GM21528 (cell line): ENCODE measurements at regions not wholly inside any gene's neighbourhood (a gene's known extent, or its start where the extent isn't known, plus 50 kb on each side); places are given as distances from the start of the nearest gene placed in this dataset.

ENCODE experiments used
- ATAC-seq: cut with Tn5 transposase; IDR thresholded peaks from one replicate; pipeline ENCODE4 v1.9.1; 2021; ENCODE audit warnings: mild to moderate bottlenecking, moderate library complexity; ENCODE audit not compliant: unreplicated experiment, low FRiP score

DNA sequence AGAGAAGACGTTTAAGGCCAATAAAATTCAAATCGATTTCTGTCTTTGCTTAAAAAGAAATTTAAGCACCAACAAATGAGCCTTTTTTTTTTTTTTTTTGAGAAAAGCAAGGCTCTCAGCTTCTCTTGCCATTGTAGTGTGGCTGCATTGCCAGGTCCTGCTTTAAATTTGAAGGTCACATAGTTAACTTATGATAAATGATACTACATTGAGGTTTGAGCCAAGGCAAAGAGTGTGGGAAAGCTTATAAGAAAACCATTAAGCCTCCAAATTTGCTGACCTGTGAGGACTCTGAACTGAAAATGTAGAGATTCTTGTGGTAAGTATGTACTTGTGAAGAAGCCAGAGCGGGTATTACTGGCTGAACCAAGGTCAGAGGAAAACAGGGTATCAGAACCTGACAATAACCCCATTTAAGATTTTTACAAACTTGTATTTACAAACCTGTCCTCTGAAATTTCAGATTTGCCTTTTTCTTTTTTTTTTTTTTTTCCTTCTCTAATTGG lies 519.7 kb upstream of the RGMA start:
- ATAC-seq: no peak

DNA sequence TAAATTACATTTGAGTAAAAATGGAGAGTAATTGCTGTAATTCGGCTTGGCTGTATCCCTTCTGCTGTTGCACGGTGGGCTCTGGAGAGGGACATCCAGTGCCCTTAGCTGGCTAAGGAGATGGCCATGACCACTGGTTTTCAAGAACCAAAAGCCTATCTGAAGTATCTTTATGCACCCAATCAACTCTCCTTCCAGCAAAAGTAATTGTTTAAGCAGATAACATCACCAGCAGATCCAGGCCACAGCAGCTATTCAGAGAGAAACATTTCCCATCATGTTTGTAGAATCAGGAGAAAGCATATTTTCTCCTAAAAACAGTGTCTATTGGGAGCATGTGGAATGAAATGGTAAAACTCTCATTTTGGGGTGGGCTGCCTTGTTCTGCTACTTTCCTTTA lies 514.5 kb upstream of the RGMA start:
- no peak for ATAC-seq

GRCh38 chr15:93587059-93587521 lies 498.1 kb upstream of the RGMA start:
- ATAC-seq: no peak

DNA sequence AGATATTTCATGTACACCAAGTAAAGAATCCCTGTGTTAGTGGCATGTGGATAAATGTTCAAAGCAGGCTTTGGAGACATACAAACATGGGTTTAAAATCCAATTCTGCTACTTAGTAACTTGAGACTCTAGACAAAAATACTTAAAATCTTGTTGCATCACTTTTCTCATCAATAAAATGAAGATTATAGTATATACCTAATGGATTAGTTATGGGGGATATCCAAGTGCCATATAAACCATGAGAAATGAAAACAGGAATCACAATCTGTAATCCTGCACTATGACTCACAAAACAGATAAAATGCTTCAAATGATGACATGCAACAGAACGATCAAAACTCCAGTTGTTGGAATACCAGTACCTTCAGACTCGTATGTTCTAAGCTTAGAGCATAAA lies 496.0 kb upstream of the RGMA start:
- ATAC-seq: no peak

GRCh38 chr15:93583968-93584367 lies 495.0 kb upstream of the RGMA start:
- ATAC-seq: no peak

- ATAC-seq: no peak
These were observed 494.5 kb upstream of the RGMA start for GRCh38 chr15:93583552-93583951.

DNA sequence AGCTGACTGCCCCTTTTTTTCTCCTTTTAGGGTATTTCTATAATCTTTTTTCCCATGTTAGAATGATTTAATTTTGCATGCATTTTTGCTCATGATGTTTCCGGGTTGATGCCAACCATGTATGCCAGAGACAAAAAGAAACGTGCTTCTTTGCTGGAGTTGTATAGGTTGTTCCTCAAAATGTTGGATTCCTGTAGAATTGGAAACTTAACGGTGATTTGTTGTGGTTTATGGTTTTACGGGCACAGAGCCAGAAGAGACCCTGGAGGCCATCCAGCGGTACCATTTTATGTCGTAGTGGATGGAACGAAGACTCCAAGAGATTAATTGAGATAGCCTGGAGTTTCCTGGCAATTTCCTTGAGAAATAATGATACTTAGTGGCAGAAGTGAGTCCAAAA lies 481.5 kb upstream of the RGMA start:
- ATAC-seq: no peak

- no peak for ATAC-seq
These were observed 477.8 kb upstream of the RGMA start for GRCh38 chr15:93566762-93567161.

DNA sequence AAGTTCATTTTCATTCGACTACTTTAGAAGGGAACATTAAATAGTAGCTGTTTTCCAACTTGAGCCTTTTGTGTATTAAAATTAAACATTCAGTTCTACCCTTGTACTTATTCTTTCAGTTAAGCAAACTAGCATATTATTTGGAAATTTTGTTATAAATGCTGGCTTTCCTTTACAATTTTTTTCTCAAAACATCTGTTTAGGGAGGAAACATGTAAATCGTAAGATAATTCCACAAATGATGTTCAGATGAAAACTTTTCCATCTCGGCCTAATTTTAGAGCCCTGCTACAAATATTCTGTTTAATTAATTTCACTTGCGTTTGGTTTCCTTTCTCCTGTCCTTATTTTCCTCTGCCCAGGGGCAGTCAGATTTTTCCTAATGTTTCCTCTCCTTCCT lies 476.2 kb upstream of the RGMA start:
- no peak for ATAC-seq

DNA sequence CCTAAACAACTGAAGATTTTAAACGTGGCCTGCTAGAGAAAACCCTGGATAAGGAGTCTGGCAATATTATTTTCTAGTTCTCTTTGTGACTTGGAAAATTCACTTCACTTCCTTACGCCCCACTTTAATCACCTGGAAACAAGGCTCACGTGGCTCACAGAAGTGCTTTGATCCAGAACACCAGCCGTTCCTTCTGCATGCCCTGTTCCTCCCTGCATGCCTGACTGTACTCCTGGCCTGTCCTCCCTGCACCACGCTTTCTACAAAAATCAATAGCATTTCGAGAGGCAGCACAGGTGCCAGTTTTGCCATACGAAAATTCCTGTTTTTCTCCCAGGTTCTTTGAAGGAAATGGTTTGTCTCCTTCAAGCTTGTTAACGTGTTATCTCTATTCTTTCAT lies 474.2 kb upstream of the RGMA start:
- ATAC-seq: no peak

DNA sequence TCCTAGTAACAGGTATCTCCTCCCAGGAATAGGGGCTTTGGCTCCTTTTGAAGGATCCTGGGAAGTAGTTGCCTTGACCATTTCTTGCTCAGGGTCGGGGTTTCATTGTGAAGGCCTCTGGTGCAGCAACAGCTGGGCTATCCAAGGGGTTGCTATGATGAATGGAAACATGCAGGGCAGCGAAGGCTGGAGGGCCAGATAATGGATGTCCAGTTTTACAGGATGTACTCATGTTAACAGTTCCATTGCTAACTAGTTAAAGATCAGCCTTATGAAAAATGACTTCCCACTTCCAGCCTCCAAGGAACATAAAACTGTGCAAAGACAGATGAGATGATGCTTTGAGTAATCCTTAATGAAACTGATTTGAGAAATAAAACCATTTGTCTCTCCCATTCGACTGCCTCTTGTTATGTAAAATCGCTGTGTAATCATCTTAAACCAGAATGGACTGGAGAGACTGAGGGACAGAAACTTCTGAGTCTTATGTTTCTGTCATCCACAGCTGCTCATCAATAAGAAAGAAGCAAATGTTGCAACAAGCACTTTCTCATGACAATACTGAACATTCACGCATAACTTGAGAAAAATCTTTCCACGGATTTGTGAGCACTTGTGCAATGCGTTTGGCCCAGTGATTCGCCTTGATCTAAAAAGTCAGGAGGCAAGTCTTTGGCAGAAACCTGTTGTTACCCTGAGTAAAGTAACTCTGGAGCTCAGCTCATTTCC lies 473.5 kb upstream of the RGMA start:
- no peak for ATAC-seq

DNA sequence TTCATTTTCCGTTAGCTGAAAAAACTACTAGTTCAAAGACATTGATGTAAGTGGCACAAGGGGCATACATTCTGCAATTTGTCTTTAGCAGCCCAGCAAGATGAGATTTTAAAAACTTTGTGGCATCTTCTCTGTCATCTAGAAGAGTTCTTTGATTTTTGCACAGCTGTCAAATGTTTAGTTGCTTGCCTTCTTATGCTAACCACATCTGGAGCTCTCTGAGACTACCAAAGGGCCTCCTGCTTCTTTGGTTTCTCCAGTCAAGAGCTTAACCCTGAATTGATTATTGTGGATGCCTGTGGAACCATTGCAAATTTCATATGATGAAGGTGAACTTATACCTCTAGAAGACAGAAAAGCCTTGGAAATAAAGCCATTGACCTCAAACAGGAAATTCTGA lies 468.7 kb upstream of the RGMA start:
- no peak for ATAC-seq

GRCh38 chr15:93553167-93553935 lies 464.3 kb upstream of the RGMA start:
- no peak for ATAC-seq

GRCh38 chr15:93543093-93543492 lies 454.1 kb upstream of the RGMA start:
- ATAC-seq: no peak

DNA sequence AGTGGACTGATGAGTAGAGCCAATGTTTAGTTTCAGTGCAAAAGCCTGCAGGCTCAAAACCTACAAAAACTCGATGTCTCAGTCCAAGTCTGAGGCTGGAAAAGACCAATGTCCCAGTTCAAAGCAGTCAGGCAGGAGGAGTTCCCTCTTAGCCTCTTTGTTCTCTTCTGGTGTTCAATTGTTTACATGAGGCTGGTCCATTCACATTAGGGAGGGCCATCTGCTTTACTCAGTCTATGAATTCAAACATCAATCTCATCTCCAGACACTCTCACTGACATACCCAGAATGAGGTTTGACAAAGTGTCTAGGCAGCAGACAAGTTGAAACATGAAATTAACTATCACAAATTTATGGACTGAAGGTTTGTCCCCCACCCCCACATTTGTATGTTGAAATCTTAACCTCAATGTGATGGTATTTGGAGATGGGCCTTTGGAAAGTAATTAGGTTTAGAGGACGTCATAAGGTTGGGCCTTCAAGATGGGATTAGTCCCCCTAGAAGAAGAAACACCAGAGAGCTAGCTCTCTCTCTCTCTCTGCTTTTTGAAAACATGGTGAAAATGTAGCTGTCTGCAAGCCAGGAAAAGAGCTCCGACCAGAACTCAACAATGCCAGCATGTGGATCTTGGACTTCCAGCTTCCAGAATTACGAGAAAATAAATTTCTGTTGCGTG lies 438.5 kb upstream of the RGMA start:
- ATAC-seq: no peak

DNA sequence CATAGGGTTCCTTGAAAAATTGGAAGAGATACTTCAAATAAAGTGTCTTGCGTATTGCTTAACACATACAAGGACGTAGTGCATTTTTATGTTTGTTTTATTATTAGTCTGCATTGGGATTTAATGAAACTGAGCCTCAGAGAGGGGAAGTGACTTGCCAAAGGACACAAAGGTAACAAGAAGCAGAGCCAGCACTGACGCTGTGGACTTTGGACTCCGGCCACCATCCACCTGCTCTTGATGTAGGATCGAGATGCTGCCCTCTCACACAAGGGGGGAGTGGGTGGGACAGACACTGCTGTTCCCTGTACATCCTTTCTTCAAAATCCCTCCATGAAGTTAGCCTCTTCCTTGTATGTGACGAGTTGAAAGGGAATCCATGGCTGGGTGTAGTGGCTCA lies 435.4 kb upstream of the RGMA start:
- ATAC-seq: no peak

GRCh38 chr15:93523481-93523880 lies 434.5 kb upstream of the RGMA start:
- no peak for ATAC-seq

DNA sequence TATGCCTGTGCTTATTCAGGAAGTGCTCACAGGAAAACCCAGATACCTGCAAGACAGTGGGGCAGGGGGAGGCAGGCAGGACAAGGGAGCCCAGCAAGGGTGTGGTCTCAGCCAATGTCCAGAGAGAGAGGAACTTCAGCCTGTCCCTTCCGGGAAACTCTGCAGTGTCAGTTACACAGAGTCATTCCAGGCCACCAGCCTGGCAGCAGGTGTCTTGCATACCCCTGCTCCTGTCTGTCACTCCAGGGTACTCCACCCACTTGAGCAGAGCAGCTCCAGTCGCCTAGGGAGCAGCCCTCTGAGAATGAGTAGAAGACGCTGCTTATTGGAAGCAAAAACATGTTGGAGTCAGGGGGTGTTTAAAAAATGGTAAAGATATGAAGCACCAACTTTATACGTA lies 431.2 kb upstream of the RGMA start:
- ATAC-seq: no peak

DNA sequence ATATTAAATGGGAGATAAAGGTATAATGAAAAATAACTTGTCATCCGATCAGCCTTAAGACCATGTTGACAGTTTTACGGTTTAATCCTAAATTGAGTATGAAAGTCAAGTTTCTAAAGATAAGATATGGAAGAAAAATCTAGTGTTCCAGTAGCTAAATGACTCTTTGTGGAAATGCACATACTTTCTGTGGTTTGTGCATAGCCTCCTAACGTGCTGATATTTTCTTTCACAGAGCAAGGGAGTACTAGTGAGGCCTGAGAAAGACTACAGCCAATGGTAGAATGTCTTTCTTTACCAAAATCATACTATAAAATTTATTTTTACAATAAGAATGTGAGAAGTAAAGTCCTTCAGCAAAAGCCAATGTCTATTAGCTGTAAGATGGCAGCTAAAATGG lies 430.6 kb upstream of the RGMA start:
- no peak for ATAC-seq

GRCh38 chr15:93517176-93517575 lies 428.2 kb upstream of the RGMA start:
- no peak for ATAC-seq
